GM13977 (cell line): ENCODE measurements at regions not wholly inside any gene's neighbourhood (a gene's known extent, or its start where the extent isn't known, plus 50 kb on each side); places are given as distances from the start of the nearest gene placed in this dataset.

Source experiments
- DNase-seq: peaks from one replicate; pipeline ENCODE4 v3.0.0; 2012; ENCODE audit warnings: low spot score
- in situ Hi-C: fragments of 300-500 bp; cut with MboI; formaldehyde crosslinking; loops from one replicate; pipeline ENCODE4 v1.12.0; 2022; ENCODE audit warnings: low sequenced_read_pairs, low pct_unique_long_range_greater_than_20kb, mixed read lengths, inconsistent platforms; ENCODE audit not compliant: unreplicated experiment
- TF ChIP-seq, protein P1 (sequence below): IDR thresholded peaks from 2 replicates; pipeline ENCODE4 v1.5.1; 2012; ENCODE audit warnings: mild to moderate bottlenecking, control low read depth; ENCODE audit not compliant: insufficient read depth; ENCODE audit errors: extremely low read depth, missing control alignments

GRCh38 chrX:39836802-39837420 lies 260.8 kb downstream of the BCOR start:
- TF ChIP-seq, protein P1, sequence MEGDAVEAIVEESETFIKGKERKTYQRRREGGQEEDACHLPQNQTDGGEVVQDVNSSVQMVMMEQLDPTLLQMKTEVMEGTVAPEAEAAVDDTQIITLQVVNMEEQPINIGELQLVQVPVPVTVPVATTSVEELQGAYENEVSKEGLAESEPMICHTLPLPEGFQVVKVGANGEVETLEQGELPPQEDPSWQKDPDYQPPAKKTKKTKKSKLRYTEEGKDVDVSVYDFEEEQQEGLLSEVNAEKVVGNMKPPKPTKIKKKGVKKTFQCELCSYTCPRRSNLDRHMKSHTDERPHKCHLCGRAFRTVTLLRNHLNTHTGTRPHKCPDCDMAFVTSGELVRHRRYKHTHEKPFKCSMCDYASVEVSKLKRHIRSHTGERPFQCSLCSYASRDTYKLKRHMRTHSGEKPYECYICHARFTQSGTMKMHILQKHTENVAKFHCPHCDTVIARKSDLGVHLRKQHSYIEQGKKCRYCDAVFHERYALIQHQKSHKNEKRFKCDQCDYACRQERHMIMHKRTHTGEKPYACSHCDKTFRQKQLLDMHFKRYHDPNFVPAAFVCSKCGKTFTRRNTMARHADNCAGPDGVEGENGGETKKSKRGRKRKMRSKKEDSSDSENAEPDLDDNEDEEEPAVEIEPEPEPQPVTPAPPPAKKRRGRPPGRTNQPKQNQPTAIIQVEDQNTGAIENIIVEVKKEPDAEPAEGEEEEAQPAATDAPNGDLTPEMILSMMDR: no peak
- no peak for DNase-seq
- in situ Hi-C loops: no loop called here

- TF ChIP-seq, protein P1: no peak
- no peak for DNase-seq
- in situ Hi-C loops: no loop called here
Observed at GRCh38 chrX:39837688-39838087, 260.1 kb downstream of the BCOR start.

DNA sequence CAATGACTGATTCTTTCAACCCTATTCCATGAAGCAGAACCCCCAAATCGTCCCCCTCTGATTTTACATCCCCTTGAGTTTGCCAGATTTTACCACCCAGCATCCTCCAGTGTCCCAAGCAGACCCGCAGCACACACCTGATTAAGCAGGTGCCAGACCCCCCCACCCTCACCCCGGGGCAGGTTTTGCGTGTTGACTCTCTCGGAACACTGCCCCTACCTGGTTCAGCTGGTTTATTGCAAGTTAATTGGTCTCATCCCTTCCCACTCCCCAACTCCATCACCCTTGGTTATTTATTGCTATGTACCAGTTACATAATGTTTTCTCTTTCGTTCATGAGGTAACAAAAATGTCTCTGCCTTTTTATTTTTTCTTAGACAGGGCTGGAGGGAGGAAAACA lies 258.4 kb downstream of the BCOR start:
- TF ChIP-seq, protein P1: no peak
- in situ Hi-C loops: no loop called here

GRCh38 chrX:39840133-39840532 lies 257.6 kb downstream of the BCOR start:
- in situ Hi-C loops: no loop called here
- TF ChIP-seq, protein P1: no peak

More for the DNA sequence above, 258.4 kb downstream of the BCOR start:
- DNase-seq: no peak

DNA sequence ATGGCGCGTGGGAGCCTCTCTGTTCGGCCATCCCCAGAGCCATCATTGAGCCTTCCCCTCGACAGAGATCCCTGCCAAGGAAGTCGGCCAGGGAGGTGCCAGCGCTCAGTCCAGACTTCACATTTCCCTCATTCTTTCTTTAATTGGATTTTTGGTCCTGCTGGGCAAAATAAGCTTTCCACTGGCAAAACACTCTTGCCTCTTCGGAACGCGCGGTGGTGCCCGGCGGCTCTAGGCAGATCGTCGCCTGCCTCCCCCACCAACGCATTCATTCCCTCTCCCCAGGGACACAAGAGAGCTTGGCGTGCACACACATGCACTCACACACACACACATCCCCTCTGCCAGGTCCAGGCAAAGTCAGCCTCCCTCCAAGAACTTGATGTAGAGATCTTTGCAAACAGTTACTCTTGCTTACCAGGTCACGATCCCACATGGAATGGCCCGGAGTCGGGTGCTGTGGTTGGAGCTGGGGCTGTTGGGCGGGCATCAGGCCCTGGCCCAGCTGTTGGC lies 257.1 kb downstream of the BCOR start:
- in situ Hi-C loops: no loop called here
- DNase-seq: no peak
- TF ChIP-seq, protein P1: no peak

More at GRCh38 chrX:39840133-39840532, 257.6 kb downstream of the BCOR start:
- no peak for DNase-seq

GRCh38 chrX:39841604-39842003 lies 256.2 kb downstream of the BCOR start:
- DNase-seq: no peak
- TF ChIP-seq, protein P1: no peak

More at GRCh38 chrX:39841604-39842003, 256.2 kb downstream of the BCOR start:
- in situ Hi-C loops: no loop called here
